H9 (cell line): ENCODE measurements at regions not wholly inside any gene's neighbourhood (a gene's known extent, or its start where the extent isn't known, plus 50 kb on each side); places are given as distances from the start of the nearest gene placed in this dataset.

ENCODE experiments used
- DNase-seq: peaks from one replicate; pipeline ENCODE4 v3.0.0-alpha.2; 2017
- H2AFZ ChIP-seq: one replicate; pipeline ENCODE4 v1.6.1; 2013; ENCODE audit warnings: mild to moderate bottlenecking, low read length, control low read depth, moderate library complexity
- H2AK5ac ChIP-seq: 2 replicates; pipeline ENCODE4 v1.6.1; 2013; ENCODE audit warnings: low read length, control low read depth, mixed read lengths; ENCODE audit not compliant: insufficient read length
- H2BK120ac ChIP-seq: one replicate; pipeline ENCODE4 v1.6.1; 2013; ENCODE audit warnings: low read depth, mild to moderate bottlenecking, low read length, control low read depth, inconsistent platforms; ENCODE audit not compliant: poor library complexity, severe bottlenecking
- H2BK12ac ChIP-seq: 2 replicates; pipeline ENCODE4 v1.6.1; 2013; ENCODE audit warnings: low read length, control low read depth, mixed read lengths, low read depth; ENCODE audit not compliant: insufficient read length
- H2BK15ac ChIP-seq: 2 replicates; pipeline ENCODE4 v1.6.1; 2013; ENCODE audit warnings: low read depth, low read length, control low read depth
- H2BK20ac ChIP-seq: one replicate; pipeline ENCODE4 v1.6.1; 2013; ENCODE audit warnings: low read depth, mild to moderate bottlenecking, low read length, control low read depth, inconsistent platforms; ENCODE audit not compliant: poor library complexity, severe bottlenecking
- H2BK5ac ChIP-seq: 2 replicates; pipeline ENCODE4 v1.6.1; 2013; ENCODE audit warnings: low read length, control low read depth, mixed read lengths; ENCODE audit not compliant: insufficient read length
- H3K14ac ChIP-seq: 2 replicates; pipeline ENCODE4 v1.6.1; 2013; ENCODE audit warnings: low read length, control low read depth; ENCODE audit not compliant: insufficient read depth
- H3K18ac ChIP-seq: 2 replicates; pipeline ENCODE4 v1.6.1; 2013; ENCODE audit warnings: low read depth, mild to moderate bottlenecking, mixed read lengths, low read length, control low read depth; ENCODE audit not compliant: insufficient read length
- H3K23ac ChIP-seq: 2 replicates; pipeline ENCODE4 v1.6.1; 2013; ENCODE audit warnings: low read length, control low read depth, mixed read lengths, low read depth; ENCODE audit not compliant: insufficient read length
- H3K23me2 ChIP-seq: 2 replicates; pipeline ENCODE4 v1.6.1; 2013; ENCODE audit warnings: low read depth, mild to moderate bottlenecking, mixed read lengths, low read length, control low read depth; ENCODE audit not compliant: insufficient read length, poor library complexity, severe bottlenecking
- H3K27ac ChIP-seq: 2 replicates; pipeline ENCODE4 v1.5.1; 2013; ENCODE audit warnings: low read length, control low read depth, mixed read lengths, low read depth; ENCODE audit not compliant: insufficient read length
- H3K27me3 ChIP-seq: 2 replicates; pipeline ENCODE4 v1.6.1; 2013; ENCODE audit warnings: low read length, control low read depth, inconsistent platforms; ENCODE audit not compliant: insufficient read depth
- H3K4ac ChIP-seq: 2 replicates; pipeline ENCODE4 v1.6.1; 2013; ENCODE audit warnings: low read depth, mild to moderate bottlenecking, control low read depth, inconsistent platforms, low read length, moderate library complexity
- H3K4me1 ChIP-seq: 2 replicates; pipeline ENCODE4 v1.6.1; 2013; ENCODE audit warnings: low read length, control low read depth, inconsistent platforms; ENCODE audit not compliant: insufficient read depth
- H3K4me2 ChIP-seq: 2 replicates; pipeline ENCODE4 v1.6.1; 2013; ENCODE audit warnings: low read length, control low read depth, mixed read lengths; ENCODE audit not compliant: insufficient read length, insufficient read depth
- H3K56ac ChIP-seq: 2 replicates; pipeline ENCODE4 v1.6.1; 2013; ENCODE audit warnings: low read depth, mild to moderate bottlenecking, mixed read lengths, low read length, control low read depth; ENCODE audit not compliant: insufficient read length
- H3K79me1 ChIP-seq: 2 replicates; pipeline ENCODE4 v1.6.1; 2013; ENCODE audit warnings: low read depth, mild to moderate bottlenecking, moderate library complexity, low read length, control low read depth, inconsistent platforms; ENCODE audit not compliant: insufficient read depth, poor library complexity, severe bottlenecking
- H3K79me2 ChIP-seq: 2 replicates; pipeline ENCODE4 v1.6.1; 2013; ENCODE audit warnings: low read length, control low read depth, inconsistent platforms; ENCODE audit not compliant: insufficient read depth
- H3K9ac ChIP-seq: 2 replicates; pipeline ENCODE4 v1.6.1; 2013; ENCODE audit warnings: low read length, control low read depth, mixed read lengths; ENCODE audit not compliant: insufficient read length; ENCODE audit errors: extremely low read depth
- H3K9me3 ChIP-seq: one replicate; pipeline ENCODE4 v1.6.1; 2013; ENCODE audit warnings: low read depth, low read length, inconsistent platforms; ENCODE audit not compliant: control insufficient read depth
- H3T11ph ChIP-seq: one replicate; pipeline ENCODE4 v1.6.1; 2013; ENCODE audit warnings: mild to moderate bottlenecking, low read length, control low read depth, inconsistent platforms
- H4K20me1 ChIP-seq: one replicate; pipeline ENCODE4 v1.6.1; 2013; ENCODE audit not compliant: control insufficient read depth, insufficient read length, insufficient read depth
- H4K5ac ChIP-seq: 2 replicates; pipeline ENCODE4 v1.6.1; 2013; ENCODE audit warnings: low read depth, mild to moderate bottlenecking, mixed read lengths, low read length, control low read depth; ENCODE audit not compliant: insufficient read length
- H4K8ac ChIP-seq: replicated peaks from 2 replicates; pipeline ENCODE4 v1.6.1; 2013; ENCODE audit warnings: low read length, control low read depth, mixed read lengths, low read depth; ENCODE audit not compliant: insufficient read length
- H4K91ac ChIP-seq: 2 replicates; pipeline ENCODE4 v1.6.1; 2013; ENCODE audit warnings: low read depth, mild to moderate bottlenecking, moderate library complexity, mixed read lengths, low read length, control low read depth; ENCODE audit not compliant: insufficient read length
- H3K27ac Mint-ChIP-seq, 3 experiments: 2 replicates in 2 of 3; 3 replicates in 1 of 3; pipeline ENCODE4 v1.8.0; 2020 to 2021; ENCODE audit warnings: mixed read lengths in 3 of 3, mild to moderate bottlenecking in 1 of 3, moderate library complexity in 1 of 3
- H3K27me3 Mint-ChIP-seq: 2 replicates; pipeline ENCODE4 v1.8.0; 2021; ENCODE audit warnings: low read depth, mild to moderate bottlenecking, moderate library complexity, mixed read lengths
- H3K36me3 Mint-ChIP-seq, 3 experiments: 2 replicates in 2 of 3; 3 replicates in 1 of 3; pipeline ENCODE4 v1.8.0; 2020 to 2021; ENCODE audit warnings: low read depth in 3 of 3, mixed read lengths in 3 of 3; ENCODE audit not compliant: insufficient read depth in 1 of 3
- H3K4me1 Mint-ChIP-seq, 2 experiments: 2 replicates each; pipeline ENCODE4 v1.8.0; 2020; ENCODE audit warnings: mixed read lengths in 2 of 2
- H3K4me3 Mint-ChIP-seq, 2 experiments: 2 replicates in 1 of 2; 3 replicates in 1 of 2; pipeline ENCODE4 v1.8.0; 2020 to 2021; ENCODE audit warnings: mild to moderate bottlenecking in 2 of 2, mixed read lengths in 2 of 2, moderate library complexity in 1 of 2
- H3K9me3 Mint-ChIP-seq, 2 experiments: 2 replicates in 1 of 2; 3 replicates in 1 of 2; pipeline ENCODE4 v1.8.0; 2020; ENCODE audit warnings: mild to moderate bottlenecking in 2 of 2, mixed read lengths in 2 of 2, moderate library complexity in 1 of 2
- CTCF ChIP-seq: fragments of 200-600 bp; sonication (generic); conservative IDR thresholded peaks from 3 replicates; pipeline ENCODE4 v1.8.0; 2021; ENCODE audit warnings: antibody characterized with exemption, mild to moderate bottlenecking
- WGBS: extraction: QIAGEN DNeasy Blood & Tissue Kit; methylation state at CpG from one replicate; pipeline ENCODE4 v1.1.7; 2013; ENCODE audit warnings: missing lambda C conversion rate, low lambda C conversion rate, mixed read lengths; ENCODE audit not compliant: insufficient read length; ENCODE audit errors: extremely low coverage; 5-methylcytosine and 5-hydroxymethylcytosine counted together

- H2BK12ac ChIP-seq: no peak overlapping the region
- no peaks in the 10 kb centered on the region for H3K23me2 ChIP-seq
- no peak overlapping the region for H3K4me2 ChIP-seq
- TF ChIP-seq CTCF: no peak
- H3K27ac Mint-ChIP-seq: no peak overlapping the region
- no peak overlapping the region for H3K4ac ChIP-seq
- H3K27ac ChIP-seq: no peak overlapping the region
- WGBS: no CpG with 5 or more reads among the region's 10 CpGs
- no peaks in the 10 kb centered on the region for H3K4me1 ChIP-seq
- H4K20me1 ChIP-seq: no peaks in the 10 kb centered on the region
- H2BK20ac ChIP-seq: no peak overlapping the region
- DNase-seq: no peak
- H3K56ac ChIP-seq: no peak overlapping the region
- H3K9me3 Mint-ChIP-seq: peaks cover 0 to 3% of the 10 kb centered on the region in 2 experiments; a peak in 3 of 5 replicates
- no peak overlapping the region for H4K8ac ChIP-seq
- H3K27me3 Mint-ChIP-seq: peaks cover 13% of the 10 kb centered on the region; the same call in 1 of the 2 replicates
- no peaks in the 10 kb centered on the region for H3K4me1 Mint-ChIP-seq
- no peak overlapping the region for H4K91ac ChIP-seq
- H2AK5ac ChIP-seq: no peak overlapping the region
- H3K27me3 ChIP-seq: no peaks in the 10 kb centered on the region
- H3K79me1 ChIP-seq: no peaks in the 10 kb centered on the region
- no peaks in the 10 kb centered on the region for H3K79me2 ChIP-seq
- no peak overlapping the region for H2BK15ac ChIP-seq
- no peak overlapping the region for H3K14ac ChIP-seq
- H3K36me3 Mint-ChIP-seq: no peaks in the 10 kb centered on the region
- H2AFZ ChIP-seq: no peak overlapping the region
- no peak overlapping the region for H3T11ph ChIP-seq
- no peak overlapping the region for H2BK5ac ChIP-seq
- no peak overlapping the region for H3K23ac ChIP-seq
- no peak overlapping the region for H3K18ac ChIP-seq
- H3K9ac ChIP-seq: no peak overlapping the region
- H3K4me3 Mint-ChIP-seq: no peak overlapping the region
- H4K5ac ChIP-seq: no peak overlapping the region
- H3K9me3 ChIP-seq: no peaks in the 10 kb centered on the region
- no peak overlapping the region for H2BK120ac ChIP-seq
Observed at GRCh38 chr7:98541101-98541500, 76.0 kb upstream of the NPTX2 start.
